ENCODE measurements at regions not wholly inside any gene's neighbourhood (a gene's known extent, or its start where the extent isn't known, plus 50 kb on each side); places are given as distances from the start of the nearest gene placed in this dataset.
"Not testable (repeated sequence)": the region's sequence is repeated elsewhere in the genome, so short reads cannot be mapped to it uniquely, and the experiment has no call there.

- POLR2A ChIA-PET; CTCF ChIA-PET; H3K9me3 Mint-ChIP-seq; DNase-seq (ENCODE audit: low spot score): not testable (repeated sequence)
- 0 out of 2 replicates have a peak, but pooled peaks have one; percentile 16 for TF ChIP-seq ETV6 (CRISPR knock-in tag; IDR thresholded peaks at IDR 0.05)
- peak overlapping the region; percentile 94 for H3K27ac Mint-ChIP-seq
- peak overlapping the region; percentile 81 for H3K4me3 Mint-ChIP-seq
- H3K4me1 Mint-ChIP-seq, result peaks cover 72% of the 10 kb centered on the region
- peak; percentile 51; the same call in 1 of the 2 replicates for ATAC-seq
- H3K27me3 Mint-ChIP-seq (ENCODE audit: low read depth), result peaks cover 10% of the 10 kb centered on the region; the same call in 1 of the 2 replicates
- peaks cover 50% of the 10 kb centered on the region for H3K36me3 Mint-ChIP-seq
These were observed 1104.1 kb downstream of the OLFM4 start for GRCh38 chr13:54132720-54133119.

- Mint-ChIP-seq H3K4me1 (peaks cover 63% of the 10 kb centered on the region), H3K4me3 (peak overlapping the region; percentile 9), H3K27ac (peak overlapping the region; percentile 38), H3K36me3 (peaks cover 40% of the 10 kb centered on the region), H3K9me3 (no peaks in the 10 kb centered on the region), H3K27me3 (ENCODE audit: low read depth) (peaks cover 10% of the 10 kb centered on the region; the same call in 1 of the 2 replicates)
- ATAC-seq (no peak), DNase-seq (ENCODE audit: low spot score) (no peak)
- ChIA-PET POLR2A (no interaction called here), CTCF (interaction anchor here (0.9 kb wide), 1 partner anchor 351 kb away, joined by 3 read pairs; no protein-coding TSS in a partner anchor)
- no peak for TF ChIP-seq PRRX2 (CRISPR knock-in tag; IDR thresholded peaks at IDR 0.05)
- no peak for TF ChIP-seq ATF2 (CRISPR knock-in tag; IDR thresholded peaks at IDR 0.05; ENCODE audit: borderline replicate concordance, low read depth)
- TF ChIP-seq TEAD1 (CRISPR knock-in tag; IDR thresholded peaks at IDR 0.05), result no peak
- TF ChIP-seq, protein P1, sequence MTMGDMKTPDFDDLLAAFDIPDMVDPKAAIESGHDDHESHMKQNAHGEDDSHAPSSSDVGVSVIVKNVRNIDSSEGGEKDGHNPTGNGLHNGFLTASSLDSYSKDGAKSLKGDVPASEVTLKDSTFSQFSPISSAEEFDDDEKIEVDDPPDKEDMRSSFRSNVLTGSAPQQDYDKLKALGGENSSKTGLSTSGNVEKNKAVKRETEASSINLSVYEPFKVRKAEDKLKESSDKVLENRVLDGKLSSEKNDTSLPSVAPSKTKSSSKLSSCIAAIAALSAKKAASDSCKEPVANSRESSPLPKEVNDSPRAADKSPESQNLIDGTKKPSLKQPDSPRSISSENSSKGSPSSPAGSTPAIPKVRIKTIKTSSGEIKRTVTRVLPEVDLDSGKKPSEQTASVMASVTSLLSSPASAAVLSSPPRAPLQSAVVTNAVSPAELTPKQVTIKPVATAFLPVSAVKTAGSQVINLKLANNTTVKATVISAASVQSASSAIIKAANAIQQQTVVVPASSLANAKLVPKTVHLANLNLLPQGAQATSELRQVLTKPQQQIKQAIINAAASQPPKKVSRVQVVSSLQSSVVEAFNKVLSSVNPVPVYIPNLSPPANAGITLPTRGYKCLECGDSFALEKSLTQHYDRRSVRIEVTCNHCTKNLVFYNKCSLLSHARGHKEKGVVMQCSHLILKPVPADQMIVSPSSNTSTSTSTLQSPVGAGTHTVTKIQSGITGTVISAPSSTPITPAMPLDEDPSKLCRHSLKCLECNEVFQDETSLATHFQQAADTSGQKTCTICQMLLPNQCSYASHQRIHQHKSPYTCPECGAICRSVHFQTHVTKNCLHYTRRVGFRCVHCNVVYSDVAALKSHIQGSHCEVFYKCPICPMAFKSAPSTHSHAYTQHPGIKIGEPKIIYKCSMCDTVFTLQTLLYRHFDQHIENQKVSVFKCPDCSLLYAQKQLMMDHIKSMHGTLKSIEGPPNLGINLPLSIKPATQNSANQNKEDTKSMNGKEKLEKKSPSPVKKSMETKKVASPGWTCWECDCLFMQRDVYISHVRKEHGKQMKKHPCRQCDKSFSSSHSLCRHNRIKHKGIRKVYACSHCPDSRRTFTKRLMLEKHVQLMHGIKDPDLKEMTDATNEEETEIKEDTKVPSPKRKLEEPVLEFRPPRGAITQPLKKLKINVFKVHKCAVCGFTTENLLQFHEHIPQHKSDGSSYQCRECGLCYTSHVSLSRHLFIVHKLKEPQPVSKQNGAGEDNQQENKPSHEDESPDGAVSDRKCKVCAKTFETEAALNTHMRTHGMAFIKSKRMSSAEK (CRISPR knock-in tag; IDR thresholded peaks at IDR 0.05; ENCODE audit: borderline replicate concordance), result no peak
- TF ChIP-seq ZNF671 (CRISPR knock-in tag; IDR thresholded peaks at IDR 0.05), result no peak
- TF ChIP-seq ZNF138 (CRISPR knock-in tag; conservative IDR thresholded peaks at IDR 0.05), result no peak
- no peak for TF ChIP-seq NR2C2 (CRISPR knock-in tag; IDR thresholded peaks at IDR 0.05)
- no peak for TF ChIP-seq TCF7 (CRISPR knock-in tag; IDR thresholded peaks at IDR 0.05; ENCODE audit: low read depth)
- no peak for TF ChIP-seq TP53 (CRISPR knock-in tag; IDR thresholded peaks at IDR 0.05)
- no peak for TF ChIP-seq GABPB1 (CRISPR knock-in tag; IDR thresholded peaks at IDR 0.05)
- TF ChIP-seq ARID4B (CRISPR knock-in tag; IDR thresholded peaks at IDR 0.05; ENCODE audit: borderline replicate concordance), result no peak
- TF ChIP-seq SP1 (CRISPR knock-in tag; conservative IDR thresholded peaks at IDR 0.05), result no peak
- TF ChIP-seq, protein P2, sequence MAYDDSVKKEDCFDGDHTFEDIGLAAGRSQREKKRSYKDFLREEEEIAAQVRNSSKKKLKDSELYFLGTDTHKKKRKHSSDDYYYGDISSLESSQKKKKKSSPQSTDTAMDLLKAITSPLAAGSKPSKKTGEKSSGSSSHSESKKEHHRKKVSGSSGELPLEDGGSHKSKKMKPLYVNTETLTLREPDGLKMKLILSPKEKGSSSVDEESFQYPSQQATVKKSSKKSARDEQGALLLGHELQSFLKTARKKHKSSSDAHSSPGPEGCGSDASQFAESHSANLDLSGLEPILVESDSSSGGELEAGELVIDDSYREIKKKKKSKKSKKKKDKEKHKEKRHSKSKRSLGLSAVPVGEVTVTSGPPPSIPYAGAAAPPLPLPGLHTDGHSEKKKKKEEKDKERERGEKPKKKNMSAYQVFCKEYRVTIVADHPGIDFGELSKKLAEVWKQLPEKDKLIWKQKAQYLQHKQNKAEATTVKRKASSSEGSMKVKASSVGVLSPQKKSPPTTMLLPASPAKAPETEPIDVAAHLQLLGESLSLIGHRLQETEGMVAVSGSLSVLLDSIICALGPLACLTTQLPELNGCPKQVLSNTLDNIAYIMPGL (CRISPR knock-in tag; IDR thresholded peaks at IDR 0.05), result no peak
- TF ChIP-seq SMAD4 (CRISPR knock-in tag; IDR thresholded peaks at IDR 0.05), result no peak
- TF ChIP-seq, protein P3, sequence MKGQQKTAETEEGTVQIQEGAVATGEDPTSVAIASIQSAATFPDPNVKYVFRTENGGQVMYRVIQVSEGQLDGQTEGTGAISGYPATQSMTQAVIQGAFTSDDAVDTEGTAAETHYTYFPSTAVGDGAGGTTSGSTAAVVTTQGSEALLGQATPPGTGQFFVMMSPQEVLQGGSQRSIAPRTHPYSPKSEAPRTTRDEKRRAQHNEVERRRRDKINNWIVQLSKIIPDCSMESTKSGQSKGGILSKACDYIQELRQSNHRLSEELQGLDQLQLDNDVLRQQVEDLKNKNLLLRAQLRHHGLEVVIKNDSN (CRISPR knock-in tag; IDR thresholded peaks at IDR 0.05), result no peak
- no peak for TF ChIP-seq ZNF281 (CRISPR knock-in tag; IDR thresholded peaks at IDR 0.05)
- no peak for TF ChIP-seq ATF1 (CRISPR knock-in tag; IDR thresholded peaks at IDR 0.05)
- TF ChIP-seq ETV6 (CRISPR knock-in tag; IDR thresholded peaks at IDR 0.05), result no peak
These were observed 1105.1 kb downstream of the OLFM4 start for GRCh38 chr13:54133746-54134145.
